ENCODE measurements at regions not wholly inside any gene's neighbourhood (a gene's known extent, or its start where the extent isn't known, plus 50 kb on each side); places are given as distances from the start of the nearest gene placed in this dataset.

- 76 to 83% methylated on average over 2 of the region's 2 CpGs for WGBS, 2 experiments (ENCODE audit: low coverage in 1 of 2, low lambda C conversion rate in 2 of 2, missing lambda C conversion rate in 2 of 2)
- Histone ChIP-seq H2AFZ (no peak overlapping the region), H4K20me1 (ENCODE audit: insufficient read depth) (no peaks in the 10 kb centered on the region), H3K4me1 (ENCODE audit: insufficient read depth) (no peaks in the 10 kb centered on the region), H3K79me2 (ENCODE audit: insufficient read depth) (no peaks in the 10 kb centered on the region), H3F3A (ENCODE audit: insufficient read depth) (no peaks in the 10 kb centered on the region), H3K36me3 (ENCODE audit: low read depth) (no peaks in the 10 kb centered on the region), H3K4me3 (no peak overlapping the region), H3K27me3 (replicated peaks; ENCODE audit: insufficient read depth) (no peaks in the 10 kb centered on the region), H3K9me3 (ENCODE audit: low read depth) (no peaks in the 10 kb centered on the region), H3K4me2 (ENCODE audit: unreplicated experiment) (no peak overlapping the region), H3K9ac (no peak overlapping the region), H3K27ac (no peak overlapping the region), H3K9me2 (ENCODE audit: insufficient read depth) (no peaks in the 10 kb centered on the region)
- TF ChIP-seq EZH2 (IDR thresholded peaks at IDR 0.05; ENCODE audit: insufficient read depth, poor library complexity, severe bottlenecking) (no peak), EZH2phosphoT487 (IDR thresholded peaks at IDR 0.05; ENCODE audit: insufficient read depth, low read depth) (no peak)
- DNase-seq: no peak
- in situ Hi-C loops (cut with MboI): loop anchor here (25.0 kb wide), 3 partner anchors 1081 to 1531 kb away; no protein-coding TSS in a partner anchor
Measured at GRCh38 chr1:163531345-163531744, 209.6 kb downstream of the NUF2 start.

- H3K9me3 ChIP-seq (ENCODE audit: low read depth): no peaks in the 10 kb centered on the region
- H3K4me1 ChIP-seq (ENCODE audit: insufficient read depth): no peaks in the 10 kb centered on the region
- WGBS, 2 experiments (ENCODE audit: low coverage in 1 of 2, low lambda C conversion rate in 2 of 2, missing lambda C conversion rate in 2 of 2): 56 to 57% methylated on average over 5 of the region's 5 CpGs
- no peak overlapping the region for H2AFZ ChIP-seq
- TF ChIP-seq EZH2phosphoT487 (IDR thresholded peaks at IDR 0.05; ENCODE audit: insufficient read depth, low read depth) (no peak), EZH2 (IDR thresholded peaks at IDR 0.05; ENCODE audit: insufficient read depth, poor library complexity, severe bottlenecking) (no peak)
- no peak overlapping the region for H3K4me2 ChIP-seq (ENCODE audit: unreplicated experiment)
- H3K79me2 ChIP-seq (ENCODE audit: insufficient read depth): no peaks in the 10 kb centered on the region
- H3K9me2 ChIP-seq (ENCODE audit: insufficient read depth): no peaks in the 10 kb centered on the region
- DNase-seq: no peak
- H3K27ac ChIP-seq: no peak overlapping the region
- no peaks in the 10 kb centered on the region for H3F3A ChIP-seq (ENCODE audit: insufficient read depth)
- no peaks in the 10 kb centered on the region for H3K36me3 ChIP-seq (ENCODE audit: low read depth)
- in situ Hi-C loops (cut with MboI): loop anchor here (25.0 kb wide), 3 partner anchors 1077 to 1527 kb away; no protein-coding TSS in a partner anchor
- peaks cover 13% of the 10 kb centered on the region; the same call in 1 of the 2 replicates for H3K27me3 ChIP-seq (replicated peaks; ENCODE audit: insufficient read depth)
- no peak overlapping the region for H3K4me3 ChIP-seq
- H3K9ac ChIP-seq: no peak overlapping the region
- no peaks in the 10 kb centered on the region for H4K20me1 ChIP-seq (ENCODE audit: insufficient read depth)
Measured at GRCh38 chr1:163535401-163535800, 213.6 kb downstream of the NUF2 start.

GRCh38 chr1:163535807-163536206 lies 214.1 kb downstream of the NUF2 start:
- Histone ChIP-seq H3K27ac (no peak overlapping the region), H3K4me1 (ENCODE audit: insufficient read depth) (no peaks in the 10 kb centered on the region), H2AFZ (no peak overlapping the region), H4K20me1 (ENCODE audit: insufficient read depth) (no peaks in the 10 kb centered on the region), H3K4me2 (ENCODE audit: unreplicated experiment) (no peak overlapping the region), H3K36me3 (ENCODE audit: low read depth) (no peaks in the 10 kb centered on the region), H3K4me3 (no peak overlapping the region), H3K79me2 (ENCODE audit: insufficient read depth) (no peaks in the 10 kb centered on the region), H3K9me3 (ENCODE audit: low read depth) (no peaks in the 10 kb centered on the region), H3K9me2 (ENCODE audit: insufficient read depth) (no peaks in the 10 kb centered on the region), H3F3A (ENCODE audit: insufficient read depth) (no peaks in the 10 kb centered on the region), H3K27me3 (replicated peaks; ENCODE audit: insufficient read depth) (peaks cover 13% of the 10 kb centered on the region; the same call in 1 of the 2 replicates), H3K9ac (no peak overlapping the region)
- no peak for TF ChIP-seq EZH2phosphoT487 (IDR thresholded peaks at IDR 0.05; ENCODE audit: insufficient read depth, low read depth)
- no peak for TF ChIP-seq EZH2 (IDR thresholded peaks at IDR 0.05; ENCODE audit: insufficient read depth, poor library complexity, severe bottlenecking)
- 23 to 28% methylated on average over 3 of the region's 3 CpGs for WGBS, 2 experiments (ENCODE audit: low coverage in 1 of 2, low lambda C conversion rate in 2 of 2, missing lambda C conversion rate in 2 of 2)
- peak; percentile 58 for DNase-seq
- in situ Hi-C loops (cut with MboI): loop anchor here (25.0 kb wide), 3 partner anchors 1076 to 1526 kb away; no protein-coding TSS in a partner anchor

GRCh38 chr1:163537809-163538208 lies 216.1 kb downstream of the NUF2 start:
- in situ Hi-C loops (cut with MboI): loop anchor here (25.0 kb wide), 3 partner anchors 1074 to 1524 kb away; no protein-coding TSS in a partner anchor
- Histone ChIP-seq H3K9me3 (ENCODE audit: low read depth) (no peaks in the 10 kb centered on the region), H4K20me1 (ENCODE audit: insufficient read depth) (no peaks in the 10 kb centered on the region), H3K36me3 (ENCODE audit: low read depth) (no peaks in the 10 kb centered on the region), H3K4me2 (ENCODE audit: unreplicated experiment) (no peak overlapping the region), H3K27ac (no peak overlapping the region), H3K27me3 (replicated peaks; ENCODE audit: insufficient read depth) (peaks cover 13% of the 10 kb centered on the region; the same call in 1 of the 2 replicates), H3K4me3 (no peak overlapping the region), H3K9me2 (ENCODE audit: insufficient read depth) (no peaks in the 10 kb centered on the region), H3K9ac (no peak overlapping the region), H3K4me1 (ENCODE audit: insufficient read depth) (no peaks in the 10 kb centered on the region), H3F3A (ENCODE audit: insufficient read depth) (no peaks in the 10 kb centered on the region), H2AFZ (no peak overlapping the region), H3K79me2 (ENCODE audit: insufficient read depth) (no peaks in the 10 kb centered on the region)
- no peak for DNase-seq
- 86 to 88% methylated on average over 1 of the region's 1 CpG for WGBS, 2 experiments (ENCODE audit: low coverage in 1 of 2, low lambda C conversion rate in 2 of 2, missing lambda C conversion rate in 2 of 2)
- TF ChIP-seq EZH2 (IDR thresholded peaks at IDR 0.05; ENCODE audit: insufficient read depth, poor library complexity, severe bottlenecking): no peak
- no peak for TF ChIP-seq EZH2phosphoT487 (IDR thresholded peaks at IDR 0.05; ENCODE audit: insufficient read depth, low read depth)
